Heart right ventricle (tissue), 16 donors: ENCODE measurements at regions not wholly inside any gene's neighbourhood (a gene's known extent, or its start where the extent isn't known, plus 50 kb on each side); places are given as distances from the start of the nearest gene placed in this dataset.

Experiments
- ATAC-seq, 8 donors: fragments of 200-7000 bp; cut with Tn5 transposase; one replicate each; pipeline ENCODE4 v1.9.1; 2020; ENCODE audit warnings: mild to moderate bottlenecking in 8 of 8, moderate library complexity in 8 of 8, moderate number of reproducible peaks in 1 of 8
- DNase-seq, 2 donors: peaks; one replicate each; pipeline ENCODE4 v3.0.0-alpha.2; 2020
- H3K27ac ChIP-seq, 10 donors: fragments of 200-600 bp; sonication (generic) in 2 of 10; one replicate each; pipeline versions ENCODE4 v1.5.0 to v1.8.0; 2020 to 2022; ENCODE audit warnings: mild to moderate bottlenecking in 3 of 10
- H3K27me3 ChIP-seq, 7 donors: fragments of 200-600 bp; one replicate each; pipeline ENCODE4 v1.8.0; 2021 to 2022; ENCODE audit warnings: mild to moderate bottlenecking in 2 of 7
- H3K36me3 ChIP-seq, 9 donors: fragments of 200-600 bp; sonication (generic) in 1 of 9; one replicate each; pipeline versions ENCODE4 v1.5.0 to v1.8.0; 2020 to 2022; ENCODE audit warnings: mild to moderate bottlenecking in 2 of 9
- H3K4me1 ChIP-seq, 9 donors: fragments of 200-600 bp; sonication (generic) in 1 of 9; one replicate each; pipeline versions ENCODE4 v1.5.0 to v1.8.0; 2020 to 2022; ENCODE audit warnings: mild to moderate bottlenecking in 4 of 9
- H3K4me3 ChIP-seq, 10 donors: fragments of 200-600 bp; sonication (generic) in 2 of 10; one replicate each; pipeline versions ENCODE4 v1.5.0 to v1.8.0; 2020 to 2022; ENCODE audit warnings: mild to moderate bottlenecking in 7 of 10, moderate library complexity in 2 of 10
- H3K9me3 ChIP-seq, 11 donors: fragments of 200-600 bp in 10 of 11; sonication (generic) in 2 of 11; one replicate each; pipeline versions ENCODE4 v1.5.0 to v1.8.0; 2013 to 2022; ENCODE audit warnings: mild to moderate bottlenecking in 2 of 11, control low read depth in 1 of 11, moderate library complexity in 1 of 11
- CTCF ChIP-seq, 9 donors: fragments of 200-600 bp; sonication (generic) in 2 of 9; IDR thresholded peaks; one replicate each; pipeline versions ENCODE4 v1.5.0 to v1.8.0; 2021 to 2022; ENCODE audit warnings: antibody characterized with exemption in 9 of 9, mild to moderate bottlenecking in 5 of 9, moderate library complexity in 1 of 9
- WGBS, 2 donors: extraction: QIAGEN DNeasy Blood & Tissue Kit; methylation state at CpG; one replicate each; pipeline ENCODE4 v1.1.7; 2013; ENCODE audit warnings: inconsistent platforms in 1 of 2; 5-methylcytosine and 5-hydroxymethylcytosine counted together
- intact Hi-C, 10 donors: fragments of 100-400 bp; cut with DNase I; formaldehyde crosslinking; loops; one replicate each; pipeline versions ENCODE4 v1.11.1 to v1.14.2; 2022
- donor health status: Arrhythmogenic right ventricular cardiomyopathy.
- donor health status: ischemic (EF 13 %, LVEDD 7.1; RV severe dilation, severe dysfunction).
- donor health status: healthy with polysubstance abuse.
- donor health status: DM: no; HTN: yes; CAD: no.
- donor health status: DM: no; HTN: no; CAD: no.
- donor health status: ischemic (EF 25% LVEDD 6.9; RV normal size, moderate dysfunction).
- donor health status: ischemic (EF 25% LVEDD 5.7; RV mildly dilated, moderate dysfunction).
- donor health status: healthy.
- donor health status: DM: yes; HTN: yes; CAD: no.
- donor health status: Ischemic cardiomyopathy.
- donor health status: ischemic (EF 35%, LVEDD 5.7; RV mildly dilated, moderate dysfunction).
- donor health status: nonischemic (EF 11% LVEDD 7.7; RV severe dilation, severe dysfunction).
- donor health status: DM: yes; HTN: yes; CAD: no.
- donor health status: PGD.
- donor health status: ischemic (EF 29% LVEDD 5.4; RV normal size, mild dysfunction).
- donor health status: nonischemic (EF 23%, LVEDD 6.1; RV moderate dilation, normal function).

- 79 to 82% methylated on average over 4 of the region's 4 CpGs for WGBS, 2 donors
- peaks cover 0 to 5% (median 0%) of the 10 kb centered on the region in 11 donors for H3K9me3 ChIP-seq
- H3K27me3 ChIP-seq = peaks cover 0 to 7% (median 0%) of the 10 kb centered on the region in 7 donors
- H3K4me3 ChIP-seq = no peak overlapping the region
- H3K36me3 ChIP-seq = no peaks in the 10 kb centered on the region
- no peak for TF ChIP-seq CTCF (IDR thresholded peaks at IDR 0.05)
- intact Hi-C loops = no loop called here
- ATAC-seq = no peak
- DNase-seq = no peak
- H3K4me1 ChIP-seq = peaks cover 0 to 5% (median 0%) of the 10 kb centered on the region in 9 donors
- H3K27ac ChIP-seq = no peak overlapping the region
These were observed 84.4 kb upstream of the SPIN1 start for GRCh38 chr9:88303721-88304451.

- intact Hi-C loops = no loop called here
- WGBS, 2 donors = 78 to 80% methylated on average over 7 of the region's 7 CpGs
- no peak overlapping the region for H3K4me3 ChIP-seq
- ATAC-seq (peak in 1 of 8 donors; percentile 56), DNase-seq (no peak)
- H3K4me1 ChIP-seq = no peaks in the 10 kb centered on the region
- TF ChIP-seq CTCF (IDR thresholded peaks at IDR 0.05) = no peak
- H3K36me3 ChIP-seq = no peaks in the 10 kb centered on the region
- H3K27me3 ChIP-seq = peaks cover 0 to 7% (median 0%) of the 10 kb centered on the region in 7 donors
- H3K9me3 ChIP-seq = peaks cover 0 to 6% (median 0%) of the 10 kb centered on the region in 11 donors
- H3K27ac ChIP-seq = no peak overlapping the region
These were observed 85.5 kb upstream of the SPIN1 start for GRCh38 chr9:88302579-88303324.

- 87 to 93% methylated on average over 8 of the region's 8 CpGs for WGBS, 2 donors
- Histone ChIP-seq H3K9me3 (peaks cover 0 to 6% (median 0%) of the 10 kb centered on the region in 11 donors), H3K4me1 (no peaks in the 10 kb centered on the region), H3K4me3 (no peak overlapping the region), H3K27me3 (no peaks in the 10 kb centered on the region), H3K27ac (no peak overlapping the region), H3K36me3 (no peaks in the 10 kb centered on the region)
- TF ChIP-seq CTCF (IDR thresholded peaks at IDR 0.05) = no peak
- no peak for ATAC-seq
- DNase-seq = no peak
- intact Hi-C loops = no loop called here
These were observed 87.7 kb upstream of the SPIN1 start for GRCh38 chr9:88300556-88300955.

GRCh38 chr9:88291856-88292255 lies 96.4 kb upstream of the SPIN1 start:
- no peak for TF ChIP-seq CTCF (IDR thresholded peaks at IDR 0.05)
- ATAC-seq = no peak
- intact Hi-C loops = no loop called here
- no peak for DNase-seq
- H3K9me3 ChIP-seq = no peaks in the 10 kb centered on the region
- H3K27me3 ChIP-seq = no peaks in the 10 kb centered on the region
- no peak overlapping the region for H3K27ac ChIP-seq
- 42 to 48% methylated on average over 5 of the region's 5 CpGs for WGBS, 2 donors
- H3K4me3 ChIP-seq = no peak overlapping the region
- no peaks in the 10 kb centered on the region for H3K36me3 ChIP-seq
- H3K4me1 ChIP-seq = no peaks in the 10 kb centered on the region
